ENCODE measurements at regions not wholly inside any gene's neighbourhood (a gene's known extent, or its start where the extent isn't known, plus 50 kb on each side); places are given as distances from the start of the nearest gene placed in this dataset.

DNA sequence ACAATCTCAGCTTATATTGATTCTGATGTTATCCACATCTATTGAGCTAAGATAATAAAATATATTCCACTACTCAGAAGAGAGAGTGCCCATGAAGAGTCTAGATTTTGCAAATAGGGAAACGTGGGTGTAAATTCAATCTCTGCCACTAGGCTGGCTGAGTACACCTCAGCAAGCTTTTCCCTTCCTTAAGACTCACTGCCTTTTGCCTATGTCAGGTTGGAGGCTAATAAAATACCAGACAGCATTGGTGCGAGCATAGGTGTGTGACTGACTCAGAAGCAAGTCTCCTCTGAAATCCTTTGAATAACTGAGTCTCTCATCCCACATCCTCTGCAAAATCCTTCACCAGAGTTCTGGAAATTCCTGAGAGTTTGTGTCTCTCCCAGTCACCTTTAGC, 405.4 kb upstream of the CPEB2 start:
- WGBS, 2 donors: 63 to 78% methylated on average over 2 of the region's 2 CpGs
- DNase-seq: no peak
- Histone ChIP-seq H3K36me3 (no peaks in the 10 kb centered on the region), H3K27ac (no peak overlapping the region), H3K4me1 (no peaks in the 10 kb centered on the region), H3K9me3 (no peaks in the 10 kb centered on the region), H3K27me3 (no peaks in the 10 kb centered on the region), H3K4me3 (no peak overlapping the region)
- TF ChIP-seq POLR2A (IDR thresholded peaks at IDR 0.05): no peak
- no peak for ATAC-seq (ENCODE audit: low FRiP score in 2 of 2)

DNA sequence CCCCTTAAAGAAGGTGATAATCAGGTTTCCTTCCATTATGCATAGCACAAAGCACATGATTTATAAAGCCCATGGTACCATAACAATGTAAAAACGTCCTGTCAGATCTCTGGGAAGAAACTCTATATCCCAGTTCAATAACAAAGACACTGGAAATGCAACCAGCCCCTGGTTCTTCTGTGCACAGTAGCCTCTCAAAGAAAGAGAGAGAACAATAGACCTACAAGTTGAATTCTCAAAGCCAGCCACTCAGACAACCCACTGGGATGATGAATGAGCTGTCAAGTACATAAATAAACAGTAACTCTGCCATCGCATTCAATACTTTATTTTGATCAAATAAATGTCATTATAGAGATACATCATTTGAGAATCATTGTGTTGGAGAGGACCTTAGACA, 400.1 kb upstream of the CPEB2 start:
- 38 to 45% methylated on average over 2 of the region's 2 CpGs for WGBS, 2 donors
- no peaks in the 10 kb centered on the region for H3K36me3 ChIP-seq
- TF ChIP-seq, protein P1, sequence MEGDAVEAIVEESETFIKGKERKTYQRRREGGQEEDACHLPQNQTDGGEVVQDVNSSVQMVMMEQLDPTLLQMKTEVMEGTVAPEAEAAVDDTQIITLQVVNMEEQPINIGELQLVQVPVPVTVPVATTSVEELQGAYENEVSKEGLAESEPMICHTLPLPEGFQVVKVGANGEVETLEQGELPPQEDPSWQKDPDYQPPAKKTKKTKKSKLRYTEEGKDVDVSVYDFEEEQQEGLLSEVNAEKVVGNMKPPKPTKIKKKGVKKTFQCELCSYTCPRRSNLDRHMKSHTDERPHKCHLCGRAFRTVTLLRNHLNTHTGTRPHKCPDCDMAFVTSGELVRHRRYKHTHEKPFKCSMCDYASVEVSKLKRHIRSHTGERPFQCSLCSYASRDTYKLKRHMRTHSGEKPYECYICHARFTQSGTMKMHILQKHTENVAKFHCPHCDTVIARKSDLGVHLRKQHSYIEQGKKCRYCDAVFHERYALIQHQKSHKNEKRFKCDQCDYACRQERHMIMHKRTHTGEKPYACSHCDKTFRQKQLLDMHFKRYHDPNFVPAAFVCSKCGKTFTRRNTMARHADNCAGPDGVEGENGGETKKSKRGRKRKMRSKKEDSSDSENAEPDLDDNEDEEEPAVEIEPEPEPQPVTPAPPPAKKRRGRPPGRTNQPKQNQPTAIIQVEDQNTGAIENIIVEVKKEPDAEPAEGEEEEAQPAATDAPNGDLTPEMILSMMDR (IDR thresholded peaks at IDR 0.05): no peak
- TF ChIP-seq POLR2AphosphoS5 (IDR thresholded peaks at IDR 0.05): no peak
- TF ChIP-seq POLR2A (IDR thresholded peaks at IDR 0.05): no peak
- no peak overlapping the region for H3K27ac ChIP-seq
- no peaks in the 10 kb centered on the region for H3K27me3 ChIP-seq
- H3K9me3 ChIP-seq: no peaks in the 10 kb centered on the region
- ATAC-seq (ENCODE audit: low FRiP score in 2 of 2) (no peak), DNase-seq (no peak)
- H3K4me3 ChIP-seq: no peak overlapping the region
- H3K4me1 ChIP-seq: no peaks in the 10 kb centered on the region

DNA sequence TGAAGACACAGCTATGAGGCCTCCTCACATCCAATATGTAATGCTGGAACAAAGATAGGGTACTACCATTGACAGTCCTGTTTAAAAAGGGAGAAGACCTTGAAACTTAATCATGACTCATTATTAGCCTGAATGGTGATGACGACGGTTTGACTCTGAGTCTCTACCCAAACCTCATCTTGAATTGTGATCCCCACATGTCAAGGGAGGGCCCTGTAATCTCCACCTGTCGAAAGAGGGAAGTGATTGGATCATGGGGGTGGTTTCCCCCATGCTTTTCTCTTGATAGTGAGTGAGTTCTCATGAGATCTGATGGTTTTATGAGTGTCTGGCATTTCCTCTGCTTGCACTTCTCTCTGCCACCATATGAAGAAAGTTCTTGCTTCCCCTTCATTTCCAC, 395.3 kb upstream of the CPEB2 start:
- 53 to 65% methylated on average over 3 of the region's 3 CpGs for WGBS, 2 donors
- no peak overlapping the region for H3K27ac ChIP-seq
- ATAC-seq (ENCODE audit: low FRiP score in 2 of 2): no peak

DNA sequence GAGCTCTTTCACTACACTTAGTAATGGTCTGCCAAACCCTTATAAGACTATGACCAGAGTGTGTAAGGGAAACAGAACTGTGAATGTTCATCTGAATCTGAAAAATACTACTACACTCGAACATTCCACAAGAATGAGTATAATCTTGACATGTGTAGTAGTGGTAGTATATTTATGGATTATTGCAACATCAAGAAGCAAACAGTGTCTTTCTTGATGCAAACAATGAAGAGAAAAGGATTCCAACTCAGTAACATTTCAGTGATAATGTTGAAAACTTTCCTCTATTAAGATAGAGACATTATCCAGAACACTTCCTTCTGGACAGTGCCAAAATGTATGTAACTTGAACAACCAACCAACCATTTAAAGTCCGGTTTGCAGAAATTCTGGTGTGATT, 394.7 kb upstream of the CPEB2 start:
- Histone ChIP-seq H3K27ac (no peak overlapping the region), H3K4me3 (no peak overlapping the region), H3K27me3 (no peaks in the 10 kb centered on the region), H3K4me1 (no peaks in the 10 kb centered on the region), H3K9me3 (no peaks in the 10 kb centered on the region), H3K36me3 (no peaks in the 10 kb centered on the region)
- WGBS, 2 donors: 39 to 59% methylated on average over 2 of the region's 2 CpGs
- TF ChIP-seq EP300 (IDR thresholded peaks at IDR 0.05) (no peak), POLR2AphosphoS5 (IDR thresholded peaks at IDR 0.05) (no peak), POLR2A (IDR thresholded peaks at IDR 0.05) (no peak)
- TF ChIP-seq, protein P1 (IDR thresholded peaks at IDR 0.05): no peak
- DNase-seq (no peak), ATAC-seq (ENCODE audit: low FRiP score in 2 of 2) (no peak)

More for the DNA sequence above, 395.3 kb upstream of the CPEB2 start:
- DNase-seq: no peak
- Histone ChIP-seq H3K27me3 (no peaks in the 10 kb centered on the region), H3K36me3 (no peaks in the 10 kb centered on the region), H3K9me3 (no peaks in the 10 kb centered on the region), H3K4me1 (no peaks in the 10 kb centered on the region), H3K4me3 (no peak overlapping the region)
- TF ChIP-seq EP300 (IDR thresholded peaks at IDR 0.05) (no peak), POLR2A (IDR thresholded peaks at IDR 0.05) (no peak), POLR2AphosphoS5 (IDR thresholded peaks at IDR 0.05) (no peak)

DNA sequence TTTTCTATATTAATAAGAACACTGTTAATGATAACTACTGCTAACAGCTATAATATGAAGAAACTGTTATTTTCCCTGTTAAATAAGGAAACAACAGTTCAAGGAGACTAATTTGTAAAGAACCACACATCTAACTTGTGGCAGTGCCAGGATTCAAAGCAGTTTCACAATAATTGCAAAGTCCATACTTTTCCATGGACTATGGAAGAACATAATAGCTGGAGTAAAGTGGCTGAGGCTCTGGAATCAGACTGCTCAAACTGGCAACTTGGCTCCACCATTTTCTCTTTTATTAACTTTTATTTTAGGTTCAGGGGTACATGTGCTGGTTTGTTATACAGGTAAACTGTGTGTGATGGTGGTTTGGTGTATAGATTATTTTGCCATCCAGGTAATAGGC, 393.7 kb upstream of the CPEB2 start:
- Histone ChIP-seq H3K36me3 (no peaks in the 10 kb centered on the region), H3K27me3 (no peaks in the 10 kb centered on the region), H3K9me3 (no peaks in the 10 kb centered on the region), H3K27ac (no peak overlapping the region), H3K4me3 (no peak overlapping the region), H3K4me1 (no peaks in the 10 kb centered on the region)
- DNase-seq (no peak), ATAC-seq (ENCODE audit: low FRiP score in 2 of 2) (no peak)
- TF ChIP-seq, protein P1 (IDR thresholded peaks at IDR 0.05): no peak
- TF ChIP-seq EP300 (IDR thresholded peaks at IDR 0.05) (no peak), POLR2AphosphoS5 (IDR thresholded peaks at IDR 0.05) (no peak), POLR2A (IDR thresholded peaks at IDR 0.05) (no peak)

DNA sequence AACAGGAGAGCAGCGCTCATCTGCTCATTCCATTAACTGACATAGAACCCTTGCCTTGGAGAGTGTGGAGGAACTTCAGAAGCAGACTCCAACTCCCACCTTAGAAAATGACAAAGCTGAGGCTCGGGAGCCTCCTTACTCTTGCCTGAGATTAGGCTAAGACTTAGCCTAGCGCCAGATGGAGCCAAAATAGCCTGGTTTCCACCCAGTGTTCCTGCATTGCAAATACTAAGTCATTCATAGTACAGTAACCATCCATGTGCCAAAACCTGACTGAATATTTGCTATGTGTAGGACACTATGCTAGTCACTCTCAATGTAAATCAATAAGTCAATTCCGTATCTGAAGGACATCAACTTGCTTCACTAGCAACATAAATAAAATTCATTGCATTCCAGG, 387.4 kb upstream of the CPEB2 start:
- no peaks in the 10 kb centered on the region for H3K9me3 ChIP-seq
- WGBS, 2 donors: 62 to 63% methylated on average over 4 of the region's 4 CpGs
- no peak overlapping the region for H3K27ac ChIP-seq
- no peak for ATAC-seq (ENCODE audit: low FRiP score in 2 of 2)
- H3K4me1 ChIP-seq: no peaks in the 10 kb centered on the region
- TF ChIP-seq, protein P1 (IDR thresholded peaks at IDR 0.05): no peak
- TF ChIP-seq EP300 (IDR thresholded peaks at IDR 0.05) (no peak), POLR2AphosphoS5 (IDR thresholded peaks at IDR 0.05) (no peak), POLR2A (IDR thresholded peaks at IDR 0.05) (no peak)
- no peak overlapping the region for H3K4me3 ChIP-seq
- H3K27me3 ChIP-seq: no peaks in the 10 kb centered on the region
- no peak for DNase-seq
- H3K36me3 ChIP-seq: no peaks in the 10 kb centered on the region
